Right lung (tissue), 2 donors: ENCODE measurements at regions not wholly inside any gene's neighbourhood (a gene's known extent, or its start where the extent isn't known, plus 50 kb on each side); places are given as distances from the start of the nearest gene placed in this dataset.
"Not testable (repeated sequence)": the region's sequence is repeated elsewhere in the genome, so short reads cannot be mapped to it uniquely, and the experiment has no call there.

Experiments used
- DNase-seq, 2 donors: peaks; one replicate each; pipeline ENCODE4 v3.0.0-alpha.2; 2013

DNA sequence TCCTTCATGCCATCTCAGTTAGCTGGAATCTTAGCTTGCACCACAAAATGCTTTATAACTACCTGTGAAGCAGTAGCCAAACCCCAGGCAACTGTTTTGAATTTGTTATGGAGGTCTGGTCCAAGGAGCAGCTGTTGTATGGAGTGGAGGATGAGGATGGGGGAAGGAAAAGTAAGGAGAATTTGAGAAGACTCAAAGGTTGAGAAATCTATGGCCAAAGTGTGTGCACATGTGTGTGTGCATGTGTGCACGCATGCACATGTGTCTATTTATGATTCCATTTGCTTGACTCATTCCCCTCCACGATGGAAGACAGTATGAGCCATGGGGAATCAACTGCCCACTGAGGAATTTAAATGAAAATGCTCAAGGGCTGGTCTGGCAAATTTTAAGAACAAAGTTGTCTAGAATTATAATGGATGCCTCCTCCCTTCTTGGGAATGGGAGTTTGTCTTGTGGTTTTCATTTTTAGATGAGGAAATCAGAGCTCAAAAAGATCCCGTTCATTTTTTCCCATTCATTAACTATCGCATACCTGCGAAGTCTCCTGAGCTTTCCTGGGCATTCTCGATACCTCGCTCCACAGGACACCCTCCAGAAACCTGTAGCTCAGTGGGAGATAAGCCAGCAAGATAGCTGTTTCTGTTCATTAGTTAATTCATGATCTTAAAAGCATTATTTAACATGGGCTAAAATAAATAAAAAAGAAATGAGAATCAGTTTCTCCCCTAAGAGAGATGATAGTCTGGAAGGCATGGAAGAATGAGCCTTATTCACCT, 152.3 kb upstream of the NEDD9 start:
- no peak for DNase-seq

- no peak for DNase-seq
Observed at GRCh38 chr6:11381801-11382513, 149.5 kb upstream of the NEDD9 start.

DNA sequence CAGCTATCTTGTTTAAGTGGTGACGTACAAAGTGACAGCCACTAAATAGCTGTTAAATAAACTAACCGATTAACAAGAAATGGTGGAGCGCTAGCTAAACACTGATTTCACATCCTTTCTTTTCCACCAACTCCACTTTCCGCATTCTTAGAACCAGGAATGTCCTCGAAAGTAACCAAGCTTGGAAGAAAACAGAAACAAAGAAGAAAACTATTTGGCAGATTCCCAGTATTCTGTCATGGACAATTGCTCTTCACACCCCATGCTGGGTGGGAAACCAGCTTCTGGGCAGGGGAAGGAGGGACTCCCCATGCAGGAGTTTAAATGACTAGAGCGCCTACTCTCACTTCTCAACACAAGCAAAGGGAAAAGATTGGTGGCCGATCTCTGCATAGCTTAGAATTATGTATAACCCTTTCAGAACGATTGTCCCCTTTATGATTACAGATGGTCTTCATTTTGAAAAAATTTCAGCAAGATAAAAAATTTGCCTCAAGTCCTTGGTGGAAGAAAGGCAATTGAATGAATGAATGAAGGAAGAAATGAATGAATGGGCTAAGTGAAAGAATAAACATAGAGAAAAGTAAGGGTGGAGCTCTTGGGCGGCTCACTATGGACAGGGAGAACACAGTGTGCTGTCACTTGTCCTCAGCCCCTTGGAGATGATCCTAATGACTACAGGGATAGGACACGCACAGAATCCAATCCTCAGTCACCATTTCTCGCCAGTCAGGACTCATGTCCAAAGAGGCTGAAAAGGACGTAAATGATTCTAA, 148.7 kb upstream of the NEDD9 start:
- DNase-seq: no peak

DNA sequence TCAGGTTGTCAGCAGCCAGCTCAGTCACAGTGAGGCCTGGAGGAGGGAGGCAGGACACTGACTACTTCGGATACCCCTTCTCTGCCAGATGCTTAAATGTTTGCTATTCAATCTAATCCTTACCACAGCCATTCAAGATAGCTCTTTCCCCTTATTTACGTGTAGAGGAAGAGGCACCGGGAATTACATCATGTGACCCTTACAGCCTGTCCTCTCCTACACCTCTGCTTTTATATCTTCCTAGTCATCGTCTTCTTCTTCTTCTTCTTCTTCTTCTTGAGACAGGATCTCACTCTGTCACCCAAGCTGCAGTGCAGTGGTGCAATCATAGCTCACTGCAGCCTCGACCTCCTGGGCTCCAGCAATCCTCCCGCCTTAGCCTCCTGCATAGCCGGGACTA, 148.1 kb upstream of the NEDD9 start:
- DNase-seq: no peak

GRCh38 chr6:11379805-11380204, 147.3 kb upstream of the NEDD9 start:
- DNase-seq: no peak

- DNase-seq: no peak
Observed at GRCh38 chr6:11378639-11379038, 146.2 kb upstream of the NEDD9 start.

DNA sequence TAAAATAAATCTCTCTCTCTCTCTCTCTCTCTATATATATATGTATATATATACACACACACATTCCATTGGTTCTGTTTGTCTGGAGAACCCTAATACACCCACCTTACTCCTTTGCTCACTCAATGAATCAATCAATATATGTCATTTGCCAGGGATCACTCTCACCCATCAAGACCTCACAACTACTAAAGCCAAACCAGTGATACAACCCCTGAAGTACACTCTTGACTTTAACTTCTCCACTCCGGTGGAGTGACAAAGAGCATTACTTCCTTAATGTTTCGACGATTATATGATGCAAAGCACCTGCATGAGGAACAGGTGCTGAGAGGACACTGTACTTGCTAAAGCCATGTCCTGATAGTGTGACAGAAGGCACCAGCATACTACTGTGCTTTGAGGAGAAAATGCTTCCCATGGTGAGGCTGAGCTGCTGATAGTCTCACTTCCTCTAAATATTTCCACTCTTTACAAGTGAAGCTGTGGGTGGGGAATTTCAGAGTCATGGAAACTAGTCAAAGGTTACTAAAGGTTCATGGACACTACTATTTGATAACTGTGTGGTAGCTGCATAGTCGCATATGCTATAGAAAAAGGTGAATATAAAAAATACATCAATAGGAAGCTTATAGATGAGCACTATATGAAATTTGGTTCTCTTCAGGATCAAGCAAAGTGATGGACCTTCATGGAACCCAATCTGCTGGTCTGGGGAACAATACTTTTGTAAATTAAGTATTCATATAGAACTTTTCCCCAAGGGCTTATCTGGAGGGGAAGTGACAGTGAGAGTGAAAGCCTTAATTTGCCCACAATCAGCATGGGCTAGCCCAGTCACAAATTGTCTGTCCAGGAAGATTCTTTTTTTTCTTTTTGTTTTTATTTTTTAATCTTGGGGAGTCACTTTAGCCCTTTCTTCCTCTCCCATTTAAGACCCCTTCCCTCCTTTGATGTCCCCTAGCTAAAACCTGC, 141.9 kb upstream of the NEDD9 start:
- DNase-seq: no peak

DNA sequence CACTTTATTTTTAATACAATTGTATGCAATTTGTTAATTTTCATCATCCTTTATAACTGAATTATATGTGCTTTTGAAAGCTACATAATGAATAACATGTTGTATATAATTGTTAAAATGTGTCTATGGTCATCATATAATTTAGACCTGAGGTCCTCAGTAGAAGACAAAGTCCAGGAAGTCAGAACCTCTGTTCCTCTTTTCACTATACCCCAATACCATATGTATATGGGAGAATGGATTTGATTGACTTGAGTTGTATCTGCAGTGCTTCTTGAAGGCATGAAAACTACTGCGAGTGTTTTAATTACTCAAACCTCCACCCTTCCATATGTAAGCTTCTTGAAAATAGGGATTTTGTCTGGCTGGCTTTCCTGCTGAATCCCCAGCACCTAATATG, 140.7 kb upstream of the NEDD9 start:
- DNase-seq: no peak

DNA sequence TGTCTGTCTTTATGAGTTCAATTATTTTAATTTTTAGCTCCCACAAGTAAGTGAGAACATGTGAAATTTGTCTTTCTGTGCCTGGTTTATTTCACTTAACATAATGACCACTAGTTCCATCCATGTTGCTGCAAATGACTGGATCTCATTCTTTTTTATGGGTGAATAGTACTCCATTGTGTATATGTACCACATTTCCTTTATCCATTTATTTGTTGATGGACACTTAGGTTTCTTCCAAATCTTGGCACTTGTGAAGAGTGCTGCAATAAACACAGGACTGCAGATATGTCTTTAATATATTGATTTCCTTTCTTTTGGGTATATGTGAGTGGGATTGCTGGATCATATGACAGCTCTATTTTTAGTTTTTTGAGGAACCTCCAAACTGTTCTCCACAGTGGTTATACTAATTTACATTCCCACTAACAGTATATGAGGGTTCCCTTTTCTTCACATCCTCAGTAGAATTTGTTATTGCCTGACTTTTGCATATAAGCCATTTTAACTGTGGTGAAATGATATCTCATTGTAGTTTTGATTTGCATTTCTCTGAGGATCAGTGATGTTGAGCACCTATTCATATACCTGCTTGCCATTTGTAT, 139.8 kb upstream of the NEDD9 start:
- DNase-seq: not testable (repeated sequence)

GRCh38 chr6:11370191-11371018, 137.9 kb upstream of the NEDD9 start:
- no peak for DNase-seq

GRCh38 chr6:11368760-11369159, 136.3 kb upstream of the NEDD9 start:
- DNase-seq: no peak

DNA sequence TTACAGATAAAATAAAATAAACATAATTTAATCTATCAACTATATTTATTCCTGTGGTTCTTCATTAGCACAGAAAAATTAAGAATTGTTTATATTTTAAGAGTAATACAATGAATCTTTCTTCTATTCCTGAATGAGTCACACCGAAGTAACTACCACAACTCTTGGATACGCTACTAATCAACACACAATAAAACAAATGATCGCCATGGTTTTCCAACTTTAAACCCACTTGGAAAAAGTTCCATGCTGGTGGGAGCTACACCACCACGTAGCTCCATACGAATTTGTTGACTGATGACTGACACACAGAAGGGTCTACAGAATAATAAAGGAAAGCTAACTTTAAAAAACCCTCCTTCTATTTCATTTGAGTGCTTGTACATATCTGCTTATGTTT, 135.8 kb upstream of the NEDD9 start:
- DNase-seq: no peak

GRCh38 chr6:11367638-11368199, 135.3 kb upstream of the NEDD9 start:
- DNase-seq: no peak

DNA sequence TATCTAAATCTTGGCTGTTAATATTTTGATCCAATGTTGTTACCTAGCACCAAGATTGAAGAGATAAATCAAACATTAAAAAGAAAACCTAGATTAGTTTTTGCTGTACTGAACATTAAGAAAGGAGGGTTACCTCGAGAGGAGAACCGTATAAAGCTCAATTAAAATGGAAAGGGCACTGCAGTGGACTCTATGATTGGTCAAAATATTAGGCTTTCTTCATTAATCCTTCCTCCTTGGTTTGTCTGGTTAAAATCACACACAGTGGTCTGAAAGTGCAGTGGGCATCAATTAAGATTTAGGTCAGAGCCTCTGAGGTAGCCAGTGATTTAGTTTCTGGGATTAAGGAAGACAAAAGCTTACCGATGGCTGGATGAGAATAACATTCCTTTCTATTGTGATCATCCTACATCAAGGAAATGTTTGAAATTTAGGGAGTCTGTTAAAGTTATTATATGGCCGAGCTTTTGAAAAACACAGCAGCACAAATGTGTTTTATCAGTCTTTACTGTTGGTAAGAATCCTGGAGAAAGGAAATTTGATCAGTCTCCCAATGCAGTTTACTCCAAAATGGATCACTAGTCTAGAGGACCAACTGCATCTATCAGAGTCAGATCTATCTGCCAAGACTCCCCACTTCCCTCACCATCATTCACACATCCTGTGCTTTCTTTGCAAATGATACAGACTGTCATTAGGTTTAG, 134.6 kb upstream of the NEDD9 start:
- no peak for DNase-seq

DNA sequence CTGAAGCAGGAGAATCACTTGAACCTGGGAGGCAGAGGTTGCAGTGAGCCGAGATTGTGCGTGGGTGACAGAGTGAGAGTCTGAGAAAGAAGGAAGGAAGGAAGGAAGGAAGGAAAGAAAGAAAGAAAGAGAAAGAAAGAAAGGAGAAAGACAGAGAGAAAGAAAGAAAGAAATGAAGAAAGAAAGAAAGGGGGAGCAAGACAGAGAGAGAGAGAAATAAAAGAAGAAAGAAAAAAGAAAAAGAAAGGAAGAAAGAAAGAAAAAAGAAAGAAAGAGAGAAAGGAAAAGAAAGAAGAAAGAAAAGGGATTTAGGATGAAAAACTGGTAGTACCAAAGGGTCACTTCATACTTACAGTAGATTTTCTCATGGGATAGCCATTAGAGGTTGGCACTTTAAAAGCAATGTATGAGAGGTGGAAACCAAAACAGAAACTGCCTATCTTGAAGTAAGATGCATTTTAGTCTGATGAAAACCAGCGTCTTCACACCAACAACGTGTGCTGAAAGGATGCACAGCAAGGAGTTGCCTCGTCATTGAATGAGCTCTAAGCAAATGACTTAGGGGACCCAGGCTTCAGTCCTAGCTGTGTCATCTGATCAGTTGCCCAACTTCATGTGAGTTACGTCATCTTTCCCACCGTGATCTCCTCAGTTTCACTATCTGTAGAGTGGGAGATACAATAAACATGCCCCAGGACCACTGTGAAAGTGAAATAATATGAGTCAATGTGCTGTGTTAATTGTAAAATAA, 133.9 kb upstream of the NEDD9 start:
- no peak for DNase-seq

DNA sequence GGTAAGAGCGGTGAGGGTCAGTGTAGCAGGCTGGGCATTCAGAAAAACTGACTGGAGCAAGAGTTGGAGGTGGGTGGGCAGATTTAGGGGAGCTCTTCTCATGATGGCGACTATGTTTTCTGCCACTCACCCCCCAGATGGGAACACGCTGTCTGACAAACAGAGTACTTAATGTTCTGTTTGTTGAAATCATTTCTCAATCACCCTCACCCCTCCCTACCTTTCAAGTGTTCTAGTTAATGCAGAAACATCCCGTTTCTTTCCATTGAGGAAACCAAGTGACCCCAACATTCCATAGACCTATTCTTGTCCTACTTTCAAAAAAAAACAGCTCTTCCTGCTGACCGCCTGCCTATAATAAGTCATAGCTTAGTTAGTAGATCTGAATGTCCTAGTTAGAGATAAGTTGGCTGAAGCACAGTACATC, 132.5 kb upstream of the NEDD9 start:
- DNase-seq: no peak

DNA sequence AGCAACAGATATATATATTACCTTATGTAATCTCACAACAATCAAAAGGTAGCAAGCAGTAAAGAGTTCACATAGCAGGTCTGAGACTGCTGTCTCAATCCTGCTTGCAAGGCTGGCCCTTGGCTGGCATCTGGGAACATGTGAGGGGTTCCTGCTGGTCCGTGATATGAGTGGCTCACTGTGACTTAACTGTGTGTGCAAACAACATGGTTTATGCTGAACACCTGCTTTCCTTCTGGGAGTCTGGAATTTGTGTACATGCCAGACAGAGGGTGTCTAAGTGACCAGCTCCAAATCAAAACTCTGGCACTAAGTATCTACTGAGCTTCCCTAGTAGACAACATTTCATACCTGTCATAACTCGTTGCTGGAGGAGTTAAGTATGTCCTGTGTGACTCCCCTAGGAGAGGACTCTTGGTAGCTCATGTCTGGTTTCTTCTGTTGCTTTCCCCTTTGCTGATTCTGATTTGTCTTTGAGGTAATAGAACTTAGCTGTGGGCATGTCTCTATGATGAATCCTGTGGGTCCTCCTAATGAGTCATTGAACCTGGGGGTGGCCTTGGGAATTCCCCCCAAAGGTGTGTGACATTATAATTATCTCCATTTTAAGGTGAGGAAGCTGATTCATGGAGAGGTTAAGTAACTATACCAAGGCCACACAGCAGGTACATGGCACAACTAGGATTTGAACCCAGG, 131.6 kb upstream of the NEDD9 start:
- no peak for DNase-seq

DNA sequence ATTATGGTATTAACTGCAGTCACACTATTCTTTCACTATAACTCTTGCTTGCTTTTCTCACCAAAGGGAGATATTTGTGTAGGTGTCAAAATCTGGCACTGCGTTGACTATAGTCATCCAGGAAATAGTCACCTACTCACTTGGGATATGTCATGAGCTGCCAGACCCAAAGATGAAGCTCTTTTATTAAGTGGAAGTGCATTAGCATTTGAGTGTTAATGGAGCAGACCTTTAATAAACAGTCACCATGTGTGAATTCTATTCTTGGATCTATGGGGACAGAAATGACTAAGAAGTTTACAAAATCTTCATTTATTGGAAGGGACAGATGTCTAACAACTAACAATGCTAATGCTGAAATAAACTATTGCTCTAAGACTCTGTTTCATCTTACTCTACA, 130.1 kb upstream of the NEDD9 start:
- DNase-seq: no peak
